Liver (tissue), 8 donors: ENCODE measurements at regions not wholly inside any gene's neighbourhood (a gene's known extent, or its start where the extent isn't known, plus 50 kb on each side); places are given as distances from the start of the nearest gene placed in this dataset.

Experiments
- DNase-seq: peaks from one replicate; pipeline ENCODE4 v3.0.0-alpha.2; 2017; ENCODE audit warnings: low spot score
- H3K27ac ChIP-seq, 2 donors: one replicate each; pipeline ENCODE4 v1.7.0; 2013; ENCODE audit warnings: inconsistent platforms in 2 of 2, low read length in 2 of 2, control low read depth in 1 of 2, low read depth in 1 of 2, mild to moderate bottlenecking in 1 of 2
- H3K27me3 ChIP-seq, 4 donors: one replicate each; pipeline versions ENCODE4 v1.6.1 to v1.7.0; 2013; ENCODE audit warnings: low read length in 3 of 4, inconsistent platforms in 1 of 4, mild to moderate bottlenecking in 1 of 4, moderate library complexity in 1 of 4; ENCODE audit not compliant: control insufficient read depth in 4 of 4, insufficient read depth in 4 of 4
- H3K36me3 ChIP-seq, 4 donors: one replicate each; pipeline versions ENCODE4 v1.6.1 to v1.7.0; 2013; ENCODE audit warnings: low read length in 3 of 4, mild to moderate bottlenecking in 3 of 4, low read depth in 1 of 4, moderate library complexity in 1 of 4; ENCODE audit not compliant: control insufficient read depth in 4 of 4, insufficient read depth in 3 of 4
- H3K4me1 ChIP-seq, 4 donors: one replicate each; pipeline versions ENCODE4 v1.6.1 to v1.7.0; 2013; ENCODE audit warnings: low read length in 3 of 4, mild to moderate bottlenecking in 3 of 4, moderate library complexity in 1 of 4; ENCODE audit not compliant: control insufficient read depth in 4 of 4, insufficient read depth in 4 of 4
- H3K4me3 ChIP-seq, 3 donors: one replicate each; pipeline versions ENCODE4 v1.6.1 to v1.7.0; 2013; ENCODE audit warnings: low read length in 3 of 3, control low read depth in 1 of 3, low read depth in 1 of 3, mild to moderate bottlenecking in 1 of 3
- H3K9ac ChIP-seq, 2 donors: one replicate each; pipeline ENCODE4 v1.7.0; 2013; ENCODE audit warnings: low read length in 2 of 2, mild to moderate bottlenecking in 2 of 2, moderate library complexity in 2 of 2, control low read depth in 1 of 2, low read depth in 1 of 2
- H3K9me3 ChIP-seq, 4 donors: one replicate each; pipeline versions ENCODE4 v1.6.1 to v1.7.0; 2013; ENCODE audit warnings: low read length in 3 of 4; ENCODE audit not compliant: control insufficient read depth in 4 of 4
- ATF3 ChIP-seq: IDR thresholded peaks from 2 replicates; pipeline ENCODE4 v1.6.1; 2016; ENCODE audit warnings: antibody characterized with exemption
- CTCF ChIP-seq: fragments of 150-350 bp; IDR thresholded peaks from 2 replicates; pipeline ENCODE4 v1.5.1; 2017; ENCODE audit warnings: improper control_type of control experiment, low read depth, low read length; ENCODE audit not compliant: missing input control
- EGR1 ChIP-seq, 2 donors: IDR thresholded peaks; 2 replicates each; pipeline ENCODE4 v1.6.1; 2016 to 2018; ENCODE audit warnings: antibody characterized with exemption in 2 of 2, low read depth in 2 of 2
- FOXA1 ChIP-seq: IDR thresholded peaks from 2 replicates; pipeline ENCODE4 v1.6.1; 2016; ENCODE audit warnings: antibody characterized with exemption
- GABPA ChIP-seq, 2 donors: IDR thresholded peaks in 1 of 2; conservative IDR thresholded peaks in 1 of 2; 2 replicates each; pipeline ENCODE4 v1.6.1; 2016; ENCODE audit warnings: antibody characterized with exemption in 2 of 2, mild to moderate bottlenecking in 1 of 2, moderate library complexity in 1 of 2
- HNF4A ChIP-seq, 2 donors: conservative IDR thresholded peaks; 2 replicates each; pipeline ENCODE4 v1.6.1; 2016; ENCODE audit warnings: antibody characterized with exemption in 2 of 2, mild to moderate bottlenecking in 2 of 2
- HNF4G ChIP-seq: IDR thresholded peaks from 2 replicates; pipeline ENCODE4 v1.6.1; 2016; ENCODE audit warnings: antibody characterized with exemption
- MAX ChIP-seq: IDR thresholded peaks from 2 replicates; pipeline ENCODE4 v1.6.1; 2016; ENCODE audit warnings: antibody characterized with exemption
- NR2F2 ChIP-seq: IDR thresholded peaks from 2 replicates; pipeline ENCODE4 v1.6.1; 2016; ENCODE audit warnings: antibody characterized with exemption
- RAD21 ChIP-seq, 2 donors: IDR thresholded peaks; 2 replicates each; pipeline ENCODE4 v1.6.1; 2016; ENCODE audit warnings: antibody characterized with exemption in 2 of 2, mild to moderate bottlenecking in 2 of 2
- REST ChIP-seq: IDR thresholded peaks from 2 replicates; pipeline ENCODE4 v1.6.1; 2016; ENCODE audit warnings: antibody characterized with exemption, mild to moderate bottlenecking
- RXRA ChIP-seq, 2 donors: IDR thresholded peaks; 2 replicates each; pipeline ENCODE4 v1.6.1; 2017 to 2018; ENCODE audit warnings: antibody characterized with exemption in 2 of 2, mild to moderate bottlenecking in 1 of 2
- SP1 ChIP-seq: IDR thresholded peaks from 2 replicates; pipeline ENCODE4 v1.6.1; 2018; ENCODE audit warnings: antibody characterized with exemption, mild to moderate bottlenecking
- TAF1 ChIP-seq: conservative IDR thresholded peaks from 2 replicates; pipeline ENCODE4 v1.6.1; 2016; ENCODE audit warnings: antibody characterized with exemption, mild to moderate bottlenecking
- YY1 ChIP-seq: IDR thresholded peaks from 2 replicates; pipeline ENCODE4 v1.6.1; 2016; ENCODE audit warnings: antibody characterized with exemption, mild to moderate bottlenecking
- ZBTB33 ChIP-seq: IDR thresholded peaks from 2 replicates; pipeline ENCODE4 v1.6.1; 2016; ENCODE audit warnings: antibody characterized with exemption
- WGBS: extraction: QIAGEN DNeasy Blood & Tissue Kit; methylation state at CpG from one replicate; pipeline ENCODE4 v1.1.7; 2013; 5-methylcytosine and 5-hydroxymethylcytosine counted together
- donor health status: healthy.
- donor health status: healthy.
- donor health status: healthy.
- donor health status: healthy.
- donor health status: healthy.

GRCh38 chr3:82093641-82094040, 332.2 kb upstream of the GBE1 start:
- no peak for DNase-seq
- no peaks in the 10 kb centered on the region for H3K9me3 ChIP-seq
- no peaks in the 10 kb centered on the region for H3K27me3 ChIP-seq
- no peak overlapping the region for H3K4me3 ChIP-seq
- H3K27ac ChIP-seq, result no peak overlapping the region
- no peaks in the 10 kb centered on the region for H3K36me3 ChIP-seq
- no peaks in the 10 kb centered on the region for H3K4me1 ChIP-seq
- no peak overlapping the region for H3K9ac ChIP-seq
- 81% methylated on average over 3 of the region's 3 CpGs for WGBS
- no peak for TF ChIP-seq CTCF
- no peak for TF ChIP-seq RAD21 (IDR thresholded peaks at IDR 0.05)
- TF ChIP-seq ZBTB33, result no peak
- no peak for TF ChIP-seq GABPA (IDR thresholded peaks at IDR 0.05 in 1 of 2, conservative IDR thresholded peaks at IDR 0.05 in 1 of 2)
- TF ChIP-seq YY1, result no peak
- TF ChIP-seq TAF1, result no peak
- no peak for TF ChIP-seq SP1
- no peak for TF ChIP-seq NR2F2
- no peak for TF ChIP-seq HNF4A (conservative IDR thresholded peaks at IDR 0.05)
- TF ChIP-seq ATF3, result no peak

GRCh38 chr3:82088749-82089148, 327.3 kb upstream of the GBE1 start:
- Histone ChIP-seq H3K9me3 (no peaks in the 10 kb centered on the region), H3K27me3 (no peaks in the 10 kb centered on the region), H3K4me3 (no peak overlapping the region), H3K27ac (no peak overlapping the region), H3K36me3 (no peaks in the 10 kb centered on the region), H3K4me1 (no peaks in the 10 kb centered on the region), H3K9ac (no peak overlapping the region)
- TF ChIP-seq NR2F2, result no peak
- TF ChIP-seq RXRA (IDR thresholded peaks at IDR 0.05), result no peak
- TF ChIP-seq YY1, result no peak
- no peak for TF ChIP-seq FOXA1
- TF ChIP-seq TAF1, result no peak
- TF ChIP-seq SP1, result no peak
- TF ChIP-seq MAX, result no peak
- 66% methylated on average over 3 of the region's 3 CpGs for WGBS
- DNase-seq, result no peak

- Histone ChIP-seq H3K27me3 (no peaks in the 10 kb centered on the region), H3K9ac (no peak overlapping the region), H3K4me1 (no peaks in the 10 kb centered on the region), H3K27ac (no peak overlapping the region), H3K36me3 (no peaks in the 10 kb centered on the region), H3K9me3 (no peaks in the 10 kb centered on the region), H3K4me3 (no peak overlapping the region)
- DNase-seq, result no peak
- TF ChIP-seq REST, result no peak
- TF ChIP-seq TAF1, result no peak
- no peak for TF ChIP-seq ATF3
- TF ChIP-seq FOXA1, result no peak
- TF ChIP-seq HNF4G, result no peak
- TF ChIP-seq EGR1 (IDR thresholded peaks at IDR 0.05; ENCODE audit: low read depth in 2 of 2), result no peak
- TF ChIP-seq MAX, result no peak
- no peak for TF ChIP-seq NR2F2
- TF ChIP-seq RAD21 (IDR thresholded peaks at IDR 0.05), result no peak
- TF ChIP-seq YY1, result no peak
- no peak for TF ChIP-seq CTCF
- 80% methylated on average over 2 of the region's 2 CpGs for WGBS
These were observed 326.5 kb upstream of the GBE1 start for GRCh38 chr3:82087958-82088357.
